GM12878 (cell line): ENCODE measurements at regions not wholly inside any gene's neighbourhood (a gene's known extent, or its start where the extent isn't known, plus 50 kb on each side); places are given as distances from the start of the nearest gene placed in this dataset.

ENCODE experiments used
- ATAC-seq: fragments of 200-7000 bp; cut with Tn5 transposase; 3 replicates; pipeline ENCODE4 v1.9.1; 2020; ENCODE audit warnings: mild to moderate bottlenecking, moderate library complexity
- BruUV-seq: library from RNA; stranded (reverse); fragments of 400-500 nt; replicated peaks from 2 replicates; lab custom pipeline; 2021; lab: Mats Ljungman, UMichigan
- CTCF ChIA-PET: fragments of 300-600 bp; sonication (Branson Sonifier 250); formaldehyde crosslinking; extraction: SDS; loops from one replicate; lab custom pipeline; 2021; ENCODE audit warnings: inconsistent platforms; lab: Yijun Ruan, JAX
- POLR2A ChIA-PET: fragments of 350-600 bp; formaldehyde crosslinking; extraction: SDS; loops from one replicate; lab custom pipeline; 2021; ENCODE audit warnings: inconsistent platforms; lab: Charles Lee
- RAD21 ChIA-PET: fragments of 300-600 bp; sonication (Branson Sonifier 250); formaldehyde crosslinking; loops from one replicate; lab custom pipeline; 2023; ENCODE audit warnings: antibody characterized with exemption; ENCODE audit not compliant: unreplicated experiment; lab: Charles Lee
- SMC1A ChIA-PET: fragments of 300-600 bp; sonication (Branson Sonifier 250); formaldehyde crosslinking; loops from one replicate; lab custom pipeline; 2023; ENCODE audit not compliant: unreplicated experiment, uncharacterized antibody; lab: Charles Lee
- DNase-seq: peaks from one replicate; pipeline ENCODE4 v3.0.0-alpha.2; 2011; ENCODE audit warnings: low read depth, low spot score
- FAIRE-seq: peaks from 3 replicates; lab custom pipeline; 2011; peaks lifted over from hg19 to GRCh38; lab: Jason Lieb, UNC
- H2AFZ ChIP-seq: 2 replicates; pipeline ENCODE4 v1.6.0; 2011; ENCODE audit warnings: low read depth, low read length, control low read depth; ENCODE audit not compliant: control insufficient read depth
- H3K27ac ChIP-seq: 2 replicates; pipeline ENCODE4 v1.5.1; 2011; ENCODE audit warnings: control low read depth; ENCODE audit not compliant: control insufficient read depth, insufficient read depth
- H3K27me3 ChIP-seq, 2 experiments: replicated peaks in 1 of 2; 2 replicates each; pipeline versions ENCODE4 v1.6.0 to v1.6.1; 2011; ENCODE audit warnings: low read length in 1 of 2; ENCODE audit not compliant: control insufficient read depth in 2 of 2, insufficient read depth in 2 of 2
- H3K36me3 ChIP-seq, 2 experiments: 2 replicates each; pipeline ENCODE4 v1.5.1; 2011; ENCODE audit warnings: low read length in 1 of 2; ENCODE audit not compliant: control insufficient read depth in 2 of 2, insufficient read depth in 2 of 2
- H3K4me1 ChIP-seq: 2 replicates; pipeline ENCODE4 v1.6.1; 2011; ENCODE audit warnings: mild to moderate bottlenecking, low read length, moderate library complexity, mixed read lengths; ENCODE audit not compliant: control insufficient read depth, insufficient read depth
- H3K4me2 ChIP-seq: 2 replicates; pipeline ENCODE4 v1.6.0; 2011; ENCODE audit warnings: control low read depth; ENCODE audit not compliant: control insufficient read depth, insufficient read depth
- H3K4me3 ChIP-seq: fragments of 200-600 bp; sonication (generic); 2 replicates; pipeline ENCODE4 v1.5.1; 2016
- H3K79me2 ChIP-seq: 2 replicates; pipeline ENCODE4 v1.6.0; 2011; ENCODE audit warnings: low read length; ENCODE audit not compliant: control insufficient read depth, insufficient read depth
- H3K9ac ChIP-seq: 2 replicates; pipeline ENCODE4 v1.8.0; 2011; ENCODE audit warnings: low read length, control low read depth, mixed read lengths; ENCODE audit not compliant: control insufficient read depth, insufficient read depth
- H3K9me3 ChIP-seq: replicated peaks from 3 replicates; pipeline ENCODE4 v1.5.1; 2011; ENCODE audit warnings: mild to moderate bottlenecking, low read length; ENCODE audit not compliant: control insufficient read depth, insufficient read depth
- H4K20me1 ChIP-seq: 2 replicates; pipeline ENCODE4 v1.6.0; 2011; ENCODE audit not compliant: control insufficient read depth, insufficient read depth
- BCL11A ChIP-seq: IDR thresholded peaks from 2 replicates; pipeline ENCODE4 v1.6.1; 2011; ENCODE audit warnings: low read depth, low read length
- KDM1A ChIP-seq: fragments of 200-600 bp; sonication (generic); IDR thresholded peaks from 2 replicates; pipeline ENCODE4 v1.6.1; 2016; ENCODE audit warnings: borderline replicate concordance
- MEF2B ChIP-seq: fragments of 450-650 bp; IDR thresholded peaks from 2 replicates; pipeline ENCODE4 v1.6.1; 2018; ENCODE audit warnings: mild to moderate bottlenecking, moderate library complexity; ENCODE audit not compliant: partially characterized antibody, poor library complexity, severe bottlenecking
- MTA2 ChIP-seq: fragments of 450-650 bp; IDR thresholded peaks from 2 replicates; pipeline ENCODE4 v1.6.1; 2016; ENCODE audit warnings: low read depth, mild to moderate bottlenecking, moderate library complexity
- NBN ChIP-seq: fragments of 450-650 bp; IDR thresholded peaks from 2 replicates; pipeline ENCODE4 v1.6.1; 2016
- PAX8 ChIP-seq: fragments of 450-650 bp; IDR thresholded peaks from 2 replicates; pipeline ENCODE4 v1.6.1; 2017; ENCODE audit warnings: mild to moderate bottlenecking, moderate library complexity
- RFX5 ChIP-seq: IDR thresholded peaks from 2 replicates; pipeline ENCODE4 v1.6.1; 2011; ENCODE audit warnings: low read depth, low read length, improper control_type of control experiment
- TBL1XR1 ChIP-seq: IDR thresholded peaks from 2 replicates; pipeline ENCODE4 v1.6.1; 2012; ENCODE audit warnings: low read depth, low read length, improper control_type of control experiment
- TCF7 ChIP-seq: IDR thresholded peaks from 2 replicates; pipeline ENCODE4 v1.6.1; 2014; ENCODE audit warnings: antibody characterized with exemption, borderline replicate concordance
- ZSCAN29 ChIP-seq: fragments of 450-650 bp; IDR thresholded peaks from 2 replicates; pipeline ENCODE4 v1.6.1; 2017; ENCODE audit warnings: mild to moderate bottlenecking, moderate library complexity
- WGBS: methylation state at CpG from one replicate; pipeline ENCODE4 v1.1.6; 2016; ENCODE audit warnings: low lambda C conversion rate; ENCODE audit not compliant: insufficient replicate concordance, insufficient coverage; ENCODE audit errors: missing lambda C conversion rate; 5-methylcytosine and 5-hydroxymethylcytosine counted together
- in situ Hi-C: fragments of 300-500 bp; cut with MboI; formaldehyde crosslinking; loops from 9 replicates; pipeline ENCODE4 v1.14.3; 2018; ENCODE audit warnings: mixed read lengths
- intact Hi-C: fragments of 100-400 bp; cut with micrococcal nuclease; formaldehyde crosslinking; loops from one replicate; pipeline ENCODE4 v1.14.2; 2022; ENCODE audit not compliant: unreplicated experiment
- TF ChIP-seq, protein P1 (sequence below): IDR thresholded peaks from 2 replicates; pipeline ENCODE4 v1.6.1; 2011; ENCODE audit warnings: low read depth, low read length, improper control_type of control experiment, borderline replicate concordance
- TF ChIP-seq, protein P2 (sequence below): fragments of 450-650 bp; formaldehyde crosslinking; IDR thresholded peaks from 2 replicates; pipeline ENCODE4 v1.4.0; 2020; ENCODE audit warnings: mild to moderate bottlenecking, moderate library complexity
- TF ChIP-seq, protein P3 (sequence below): IDR thresholded peaks from 2 replicates; pipeline ENCODE4 v1.6.1; 2012; ENCODE audit warnings: improper control_type of control experiment, low read depth, low read length; ENCODE audit not compliant: insufficient replicate concordance

DNA sequence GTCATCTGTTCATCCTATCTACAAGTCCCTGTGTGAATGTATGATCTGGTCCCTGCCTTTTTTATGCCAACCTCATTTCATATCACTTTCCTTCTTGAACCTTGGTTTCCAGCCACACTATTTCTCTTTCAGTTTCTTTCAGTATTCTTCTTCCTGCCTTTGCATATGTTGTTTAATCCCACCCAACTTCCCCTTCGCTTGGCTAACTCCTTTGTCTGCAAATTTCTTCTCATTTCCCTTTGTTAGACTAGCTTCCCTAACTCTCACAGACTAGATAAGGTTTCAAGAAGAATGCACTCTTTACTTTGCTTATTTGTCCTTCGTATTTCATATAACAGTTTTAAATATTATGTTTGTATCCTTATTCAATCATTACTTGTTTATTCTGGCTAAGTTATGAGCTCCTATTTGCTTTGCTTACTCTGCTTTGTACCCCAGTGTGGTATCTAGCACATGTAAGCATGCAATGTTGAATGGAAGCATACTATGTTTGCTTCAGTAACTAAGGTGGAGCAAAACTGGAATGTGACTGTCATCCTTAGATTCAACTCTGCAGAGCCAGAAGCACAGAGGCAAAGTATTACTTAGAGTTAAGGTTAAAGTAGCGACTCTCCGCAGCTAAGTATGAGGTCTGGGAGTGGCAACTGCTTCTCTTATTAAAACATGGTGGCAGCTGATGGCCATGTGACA, 681.3 kb downstream of the CPS1 start (continued):
- TF ChIP-seq, protein P1, sequence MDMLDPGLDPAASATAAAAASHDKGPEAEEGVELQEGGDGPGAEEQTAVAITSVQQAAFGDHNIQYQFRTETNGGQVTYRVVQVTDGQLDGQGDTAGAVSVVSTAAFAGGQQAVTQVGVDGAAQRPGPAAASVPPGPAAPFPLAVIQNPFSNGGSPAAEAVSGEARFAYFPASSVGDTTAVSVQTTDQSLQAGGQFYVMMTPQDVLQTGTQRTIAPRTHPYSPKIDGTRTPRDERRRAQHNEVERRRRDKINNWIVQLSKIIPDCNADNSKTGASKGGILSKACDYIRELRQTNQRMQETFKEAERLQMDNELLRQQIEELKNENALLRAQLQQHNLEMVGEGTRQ, result no peak
- TF ChIP-seq TCF7 (no peak), BCL11A (no peak), PAX8 (no peak), NBN (no peak), MEF2B (no peak)

DNA sequence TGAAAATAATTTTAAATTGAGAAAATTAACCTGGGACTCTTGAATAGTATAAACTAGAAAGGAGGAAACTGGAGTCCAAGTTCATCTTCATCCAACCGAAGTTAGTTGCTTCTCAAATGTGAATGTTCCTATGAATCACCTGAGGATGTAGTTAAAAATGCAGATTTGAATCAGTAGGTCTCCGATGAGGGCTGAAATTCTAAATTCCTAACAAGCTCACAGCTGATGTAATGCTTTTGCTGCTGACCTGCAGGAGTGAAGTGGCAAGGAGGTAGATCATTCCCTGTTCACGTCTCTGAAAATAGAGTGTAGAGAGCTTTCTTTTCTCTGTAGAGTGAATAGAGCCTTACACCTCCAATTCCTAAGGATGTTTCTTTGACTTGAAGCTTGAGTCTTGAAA, 685.5 kb downstream of the CPS1 start:
- ChIA-PET CTCF (no interaction called here), POLR2A (no interaction called here), SMC1A (interaction anchor here (1.2 to 1.4 kb wide), 2 partner anchors 11 to 59 kb away, joined by 3 to 4 read pairs; no protein-coding TSS in a partner anchor), RAD21 (no interaction called here)
- ATAC-seq, result no peak
- 13% methylated on average over 3 of the region's 3 CpGs for WGBS
- intact Hi-C loops (no loop called here), in situ Hi-C loops (no loop called here)
- no peak for FAIRE-seq
- no peak for DNase-seq
- no peaks in the 10 kb centered on the region for H3K36me3 ChIP-seq
- H3K79me2 ChIP-seq, result no peaks in the 10 kb centered on the region
- no peak overlapping the region for H2AFZ ChIP-seq
- H3K4me3 ChIP-seq, result no peak overlapping the region
- no peaks in the 10 kb centered on the region for H4K20me1 ChIP-seq
- H3K9ac ChIP-seq, result no peak overlapping the region
- TF ChIP-seq, protein P2, sequence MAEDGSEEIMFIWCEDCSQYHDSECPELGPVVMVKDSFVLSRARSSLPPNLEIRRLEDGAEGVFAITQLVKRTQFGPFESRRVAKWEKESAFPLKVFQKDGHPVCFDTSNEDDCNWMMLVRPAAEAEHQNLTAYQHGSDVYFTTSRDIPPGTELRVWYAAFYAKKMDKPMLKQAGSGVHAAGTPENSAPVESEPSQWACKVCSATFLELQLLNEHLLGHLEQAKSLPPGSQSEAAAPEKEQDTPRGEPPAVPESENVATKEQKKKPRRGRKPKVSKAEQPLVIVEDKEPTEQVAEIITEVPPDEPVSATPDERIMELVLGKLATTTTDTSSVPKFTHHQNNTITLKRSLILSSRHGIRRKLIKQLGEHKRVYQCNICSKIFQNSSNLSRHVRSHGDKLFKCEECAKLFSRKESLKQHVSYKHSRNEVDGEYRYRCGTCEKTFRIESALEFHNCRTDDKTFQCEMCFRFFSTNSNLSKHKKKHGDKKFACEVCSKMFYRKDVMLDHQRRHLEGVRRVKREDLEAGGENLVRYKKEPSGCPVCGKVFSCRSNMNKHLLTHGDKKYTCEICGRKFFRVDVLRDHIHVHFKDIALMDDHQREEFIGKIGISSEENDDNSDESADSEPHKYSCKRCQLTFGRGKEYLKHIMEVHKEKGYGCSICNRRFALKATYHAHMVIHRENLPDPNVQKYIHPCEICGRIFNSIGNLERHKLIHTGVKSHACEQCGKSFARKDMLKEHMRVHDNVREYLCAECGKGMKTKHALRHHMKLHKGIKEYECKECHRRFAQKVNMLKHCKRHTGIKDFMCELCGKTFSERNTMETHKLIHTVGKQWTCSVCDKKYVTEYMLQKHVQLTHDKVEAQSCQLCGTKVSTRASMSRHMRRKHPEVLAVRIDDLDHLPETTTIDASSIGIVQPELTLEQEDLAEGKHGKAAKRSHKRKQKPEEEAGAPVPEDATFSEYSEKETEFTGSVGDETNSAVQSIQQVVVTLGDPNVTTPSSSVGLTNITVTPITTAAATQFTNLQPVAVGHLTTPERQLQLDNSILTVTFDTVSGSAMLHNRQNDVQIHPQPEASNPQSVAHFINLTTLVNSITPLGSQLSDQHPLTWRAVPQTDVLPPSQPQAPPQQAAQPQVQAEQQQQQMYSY (CRISPR knock-in tag), result no peak
- TF ChIP-seq MTA2 (no peak), KDM1A (no peak), ZSCAN29 (no peak), RFX5 (no peak), TBL1XR1 (no peak)
- TF ChIP-seq, protein P3, sequence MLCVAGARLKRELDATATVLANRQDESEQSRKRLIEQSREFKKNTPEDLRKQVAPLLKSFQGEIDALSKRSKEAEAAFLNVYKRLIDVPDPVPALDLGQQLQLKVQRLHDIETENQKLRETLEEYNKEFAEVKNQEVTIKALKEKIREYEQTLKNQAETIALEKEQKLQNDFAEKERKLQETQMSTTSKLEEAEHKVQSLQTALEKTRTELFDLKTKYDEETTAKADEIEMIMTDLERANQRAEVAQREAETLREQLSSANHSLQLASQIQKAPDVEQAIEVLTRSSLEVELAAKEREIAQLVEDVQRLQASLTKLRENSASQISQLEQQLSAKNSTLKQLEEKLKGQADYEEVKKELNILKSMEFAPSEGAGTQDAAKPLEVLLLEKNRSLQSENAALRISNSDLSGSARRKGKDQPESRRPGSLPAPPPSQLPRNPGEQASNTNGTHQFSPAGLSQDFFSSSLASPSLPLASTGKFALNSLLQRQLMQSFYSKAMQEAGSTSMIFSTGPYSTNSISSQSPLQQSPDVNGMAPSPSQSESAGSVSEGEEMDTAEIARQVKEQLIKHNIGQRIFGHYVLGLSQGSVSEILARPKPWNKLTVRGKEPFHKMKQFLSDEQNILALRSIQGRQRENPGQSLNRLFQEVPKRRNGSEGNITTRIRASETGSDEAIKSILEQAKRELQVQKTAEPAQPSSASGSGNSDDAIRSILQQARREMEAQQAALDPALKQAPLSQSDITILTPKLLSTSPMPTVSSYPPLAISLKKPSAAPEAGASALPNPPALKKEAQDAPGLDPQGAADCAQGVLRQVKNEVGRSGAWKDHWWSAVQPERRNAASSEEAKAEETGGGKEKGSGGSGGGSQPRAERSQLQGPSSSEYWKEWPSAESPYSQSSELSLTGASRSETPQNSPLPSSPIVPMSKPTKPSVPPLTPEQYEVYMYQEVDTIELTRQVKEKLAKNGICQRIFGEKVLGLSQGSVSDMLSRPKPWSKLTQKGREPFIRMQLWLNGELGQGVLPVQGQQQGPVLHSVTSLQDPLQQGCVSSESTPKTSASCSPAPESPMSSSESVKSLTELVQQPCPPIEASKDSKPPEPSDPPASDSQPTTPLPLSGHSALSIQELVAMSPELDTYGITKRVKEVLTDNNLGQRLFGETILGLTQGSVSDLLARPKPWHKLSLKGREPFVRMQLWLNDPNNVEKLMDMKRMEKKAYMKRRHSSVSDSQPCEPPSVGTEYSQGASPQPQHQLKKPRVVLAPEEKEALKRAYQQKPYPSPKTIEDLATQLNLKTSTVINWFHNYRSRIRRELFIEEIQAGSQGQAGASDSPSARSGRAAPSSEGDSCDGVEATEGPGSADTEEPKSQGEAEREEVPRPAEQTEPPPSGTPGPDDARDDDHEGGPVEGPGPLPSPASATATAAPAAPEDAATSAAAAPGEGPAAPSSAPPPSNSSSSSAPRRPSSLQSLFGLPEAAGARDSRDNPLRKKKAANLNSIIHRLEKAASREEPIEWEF, result no peak
- H3K27ac ChIP-seq, result no peak overlapping the region
- no peaks in the 10 kb centered on the region for H3K9me3 ChIP-seq
- BruUV-seq, result no TSS peak
- no peaks in the 10 kb centered on the region for H3K27me3 ChIP-seq
- no peaks in the 10 kb centered on the region for H3K4me1 ChIP-seq
- no peak overlapping the region for H3K4me2 ChIP-seq
